AG04450 (cell line): ENCODE measurements at regions not wholly inside any gene's neighbourhood (a gene's known extent, or its start where the extent isn't known, plus 50 kb on each side); places are given as distances from the start of the nearest gene placed in this dataset.

Experiments
- CTCF ChIA-PET: fragments of 300-600, 350-600 bp; formaldehyde crosslinking; extraction: SDS; loops from one replicate; lab custom pipeline; 2022; ENCODE audit warnings: antibody characterized with exemption, inconsistent platforms; lab: Charles Lee
- POLR2A ChIA-PET: fragments of 350-600 bp; formaldehyde crosslinking; extraction: SDS; loops from one replicate; lab custom pipeline; 2021; ENCODE audit warnings: antibody characterized with exemption, inconsistent platforms; lab: Yijun Ruan, JAX
- DNase-seq: peaks from one replicate; pipeline ENCODE4 v3.0.0-alpha.2; 2011; ENCODE audit warnings: low read depth, low spot score
- H3K27ac ChIP-seq: one replicate; pipeline ENCODE4 v1.5.1; 2012; ENCODE audit warnings: low read depth, low read length, control low read depth
- H3K27me3 ChIP-seq: one replicate; pipeline ENCODE4 v1.6.0; 2012; ENCODE audit warnings: low read length; ENCODE audit not compliant: control insufficient read depth, insufficient read depth
- H3K4me3 ChIP-seq: 2 replicates; pipeline ENCODE4 v1.5.1; 2011; ENCODE audit warnings: mild to moderate bottlenecking, low read depth, low read length, control low read depth
- H3K9me3 ChIP-seq: 2 replicates; pipeline ENCODE4 v1.5.1; 2012; ENCODE audit warnings: low read length; ENCODE audit not compliant: control insufficient read depth, insufficient read depth
- TF ChIP-seq, protein P1 (sequence below): IDR thresholded peaks from 2 replicates; pipeline ENCODE4 v1.5.1; 2011; ENCODE audit warnings: low read depth, low read length, control low read depth, inconsistent platforms

DNA sequence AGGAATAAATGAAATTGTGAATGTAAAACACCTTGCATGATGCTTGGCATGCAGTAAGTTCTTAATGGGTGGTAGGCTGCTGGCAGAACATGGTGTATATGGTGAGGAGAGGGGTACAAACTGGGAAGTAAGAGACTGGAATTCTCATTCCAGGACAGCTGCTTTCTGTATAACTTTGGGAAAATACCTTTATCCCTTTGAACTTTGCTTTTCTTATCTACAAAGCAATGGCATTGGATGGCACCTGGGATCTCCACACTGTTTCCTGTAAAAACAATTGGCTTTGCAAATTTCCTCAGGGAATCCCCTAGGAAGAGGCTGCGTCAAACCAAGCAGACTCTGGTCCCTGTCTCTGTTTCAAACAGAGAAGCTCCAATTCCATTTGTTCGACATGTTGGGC, 100.7 kb upstream of the SLC4A7 start:
- H3K9me3 ChIP-seq, result no peaks in the 10 kb centered on the region
- DNase-seq, result no peak
- H3K27me3 ChIP-seq, result no peaks in the 10 kb centered on the region
- no peak overlapping the region for H3K27ac ChIP-seq
- CTCF ChIA-PET, result interaction anchor here (0.6 to 0.7 kb wide), 2 partner anchors 19 to 59 kb away, joined by 3 to 4 read pairs; no protein-coding TSS in a partner anchor
- TF ChIP-seq, protein P1, sequence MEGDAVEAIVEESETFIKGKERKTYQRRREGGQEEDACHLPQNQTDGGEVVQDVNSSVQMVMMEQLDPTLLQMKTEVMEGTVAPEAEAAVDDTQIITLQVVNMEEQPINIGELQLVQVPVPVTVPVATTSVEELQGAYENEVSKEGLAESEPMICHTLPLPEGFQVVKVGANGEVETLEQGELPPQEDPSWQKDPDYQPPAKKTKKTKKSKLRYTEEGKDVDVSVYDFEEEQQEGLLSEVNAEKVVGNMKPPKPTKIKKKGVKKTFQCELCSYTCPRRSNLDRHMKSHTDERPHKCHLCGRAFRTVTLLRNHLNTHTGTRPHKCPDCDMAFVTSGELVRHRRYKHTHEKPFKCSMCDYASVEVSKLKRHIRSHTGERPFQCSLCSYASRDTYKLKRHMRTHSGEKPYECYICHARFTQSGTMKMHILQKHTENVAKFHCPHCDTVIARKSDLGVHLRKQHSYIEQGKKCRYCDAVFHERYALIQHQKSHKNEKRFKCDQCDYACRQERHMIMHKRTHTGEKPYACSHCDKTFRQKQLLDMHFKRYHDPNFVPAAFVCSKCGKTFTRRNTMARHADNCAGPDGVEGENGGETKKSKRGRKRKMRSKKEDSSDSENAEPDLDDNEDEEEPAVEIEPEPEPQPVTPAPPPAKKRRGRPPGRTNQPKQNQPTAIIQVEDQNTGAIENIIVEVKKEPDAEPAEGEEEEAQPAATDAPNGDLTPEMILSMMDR, result no peak
- POLR2A ChIA-PET, result no interaction called here
- no peak overlapping the region for H3K4me3 ChIP-seq

DNA sequence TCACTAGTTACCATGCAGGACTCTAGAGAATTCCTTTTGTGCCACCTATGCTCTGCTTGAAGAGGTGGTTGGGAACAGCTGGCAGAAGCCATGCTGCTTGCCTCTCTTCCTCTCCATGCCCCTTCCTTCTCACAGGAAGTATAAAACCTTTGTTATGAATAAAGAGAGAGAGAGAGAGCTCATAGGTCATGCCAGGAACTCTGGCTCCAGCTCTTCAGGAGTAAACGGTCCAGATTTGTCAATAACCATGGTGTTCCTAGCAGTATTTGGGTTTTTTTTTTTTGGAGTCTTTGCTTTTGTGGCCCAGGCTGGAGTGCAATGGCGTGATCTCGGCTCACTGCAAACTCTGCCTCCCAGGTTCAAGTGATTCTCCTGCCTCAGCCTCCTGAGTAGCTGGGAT, 97.7 kb upstream of the SLC4A7 start:
- Histone ChIP-seq H3K27ac (no peak overlapping the region), H3K27me3 (no peaks in the 10 kb centered on the region), H3K4me3 (no peak overlapping the region), H3K9me3 (no peaks in the 10 kb centered on the region)
- DNase-seq, result no peak
- ChIA-PET POLR2A (no interaction called here), CTCF (interaction anchor here (0.6 kb wide), 1 partner anchor 25 kb away, joined by 3 read pairs; no protein-coding TSS in a partner anchor)
- TF ChIP-seq, protein P1, result no peak

DNA sequence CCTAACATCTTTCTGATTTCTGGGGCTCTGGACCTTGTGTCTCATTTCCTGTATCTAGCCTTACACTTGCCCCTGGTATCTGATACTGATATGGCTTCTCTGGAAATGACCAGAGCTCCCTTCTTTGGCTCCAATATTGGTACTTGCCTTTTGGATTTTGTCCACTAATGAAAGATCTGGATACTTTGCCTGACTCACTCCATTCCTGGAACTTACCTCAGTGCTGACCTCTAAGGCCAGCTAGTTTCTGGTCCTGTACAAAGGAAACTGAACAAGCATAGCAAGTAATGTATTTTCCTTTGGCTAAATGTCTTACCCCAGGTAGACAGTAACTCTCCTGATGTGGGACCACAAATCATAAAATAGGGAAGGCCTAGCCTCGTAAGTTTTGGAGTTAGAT, 93.8 kb upstream of the SLC4A7 start:
- CTCF ChIA-PET, result interaction anchor here (0.6 kb wide), 1 partner anchor 103 kb away, joined by 3 read pairs; no protein-coding TSS in a partner anchor
- DNase-seq, result no peak
- Histone ChIP-seq H3K27me3 (no peaks in the 10 kb centered on the region), H3K4me3 (no peak overlapping the region), H3K27ac (no peak overlapping the region), H3K9me3 (no peaks in the 10 kb centered on the region)
- POLR2A ChIA-PET, result no interaction called here
- TF ChIP-seq, protein P1, result no peak

DNA sequence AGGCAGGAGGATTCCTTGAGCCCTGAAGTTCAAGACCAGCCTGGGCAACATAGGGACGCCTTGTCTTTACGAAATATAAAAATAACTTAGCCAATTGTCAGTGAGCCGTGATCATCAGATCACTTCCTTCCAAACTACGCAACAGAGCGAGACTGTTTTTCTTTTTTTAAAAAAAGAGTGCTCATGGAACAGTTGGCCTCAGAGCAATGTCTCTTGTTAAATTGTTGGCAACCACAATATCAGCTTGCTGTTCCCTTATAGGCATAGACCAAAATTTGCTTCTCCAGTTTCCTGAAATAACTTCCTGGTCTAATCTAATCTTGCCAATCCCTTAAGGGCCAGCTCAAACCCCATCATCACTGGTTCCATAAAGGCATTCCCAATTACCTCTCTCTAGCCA, 93.3 kb upstream of the SLC4A7 start:
- TF ChIP-seq, protein P1, result no peak
- H3K27ac ChIP-seq, result no peak overlapping the region
- H3K27me3 ChIP-seq, result no peaks in the 10 kb centered on the region
- H3K9me3 ChIP-seq, result no peaks in the 10 kb centered on the region
- ChIA-PET CTCF (interaction anchor here (0.6 to 0.9 kb wide), 3 partner anchors 13 to 102 kb away, joined by 3 read pairs; no protein-coding TSS in a partner anchor), POLR2A (no interaction called here)
- H3K4me3 ChIP-seq, result no peak overlapping the region
- no peak for DNase-seq

DNA sequence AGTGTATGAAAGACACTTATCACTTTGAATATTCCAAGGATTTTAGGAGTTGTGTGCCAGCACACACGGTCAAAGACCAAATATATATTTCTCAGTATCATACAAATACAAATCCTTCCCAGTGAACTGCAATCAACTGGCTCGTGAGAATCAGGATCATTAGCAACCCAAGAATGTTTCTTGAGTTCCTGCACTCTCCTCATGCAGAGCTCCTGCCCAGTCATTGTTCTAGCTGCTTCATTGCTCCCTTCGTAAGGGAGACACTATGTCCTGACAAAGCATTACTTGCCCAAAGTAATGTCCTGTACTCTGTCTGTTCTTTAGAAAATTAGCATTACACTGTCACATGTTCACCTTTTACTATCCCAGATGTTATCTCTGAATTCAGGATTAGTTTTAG, 92.0 kb upstream of the SLC4A7 start:
- H3K9me3 ChIP-seq, result no peaks in the 10 kb centered on the region
- POLR2A ChIA-PET, result no interaction called here
- TF ChIP-seq, protein P1, result no peak

More for the DNA sequence above, 92.0 kb upstream of the SLC4A7 start:
- Histone ChIP-seq H3K27me3 (no peaks in the 10 kb centered on the region), H3K27ac (no peak overlapping the region), H3K4me3 (no peak overlapping the region)
- CTCF ChIA-PET, result no interaction called here
- DNase-seq, result no peak
